ENCODE measurements at regions not wholly inside any gene's neighbourhood (a gene's known extent, or its start where the extent isn't known, plus 50 kb on each side); places are given as distances from the start of the nearest gene placed in this dataset.
"Not testable (repeated sequence)": the region's sequence is repeated elsewhere in the genome, so short reads cannot be mapped to it uniquely, and the experiment has no call there.

DNA sequence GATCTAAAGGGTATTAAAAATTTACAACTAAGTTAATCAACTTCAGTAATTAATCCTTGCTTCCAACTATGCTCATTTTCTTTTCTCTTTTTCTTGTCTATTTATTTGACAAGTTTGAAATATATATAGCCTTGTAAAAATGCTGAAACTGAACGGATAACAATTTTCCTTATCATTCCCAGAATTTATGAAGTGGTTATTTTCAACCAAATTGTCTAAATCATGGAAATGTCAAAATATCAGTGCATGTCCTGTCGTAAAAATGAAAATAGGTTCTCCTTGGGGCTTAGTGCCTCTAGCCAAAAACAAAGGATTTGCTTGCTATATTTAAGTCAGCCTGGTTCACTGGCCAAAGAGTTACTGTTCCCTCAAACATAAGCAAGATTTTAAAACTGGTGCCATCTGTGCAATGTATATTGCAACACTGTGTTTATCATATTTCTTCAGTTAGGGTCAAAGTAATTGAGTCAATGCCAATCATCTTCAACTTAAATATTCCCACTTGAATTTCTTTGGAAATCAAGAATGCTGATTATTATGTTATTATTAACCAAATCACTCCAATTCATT, 798.3 kb downstream of the MAT2B start:
- Histone ChIP-seq H3K4me1 (ENCODE audit: insufficient read depth) (no peaks in the 10 kb centered on the region), H3K27ac (ENCODE audit: low read depth) (no peak overlapping the region), H3K4me3 (ENCODE audit: low read depth, low read length) (no peak overlapping the region), H3K36me3 (ENCODE audit: insufficient read depth) (no peaks in the 10 kb centered on the region)
- no peak for DNase-seq (ENCODE audit: extremely low spot score)
- WGBS = 24% methylated on average over 2 of the region's 2 CpGs

- Histone ChIP-seq H3K27ac (ENCODE audit: low read depth) (no peak overlapping the region), H3K36me3 (ENCODE audit: insufficient read depth) (no peaks in the 10 kb centered on the region), H3K4me1 (ENCODE audit: insufficient read depth) (no peaks in the 10 kb centered on the region), H3K4me3 (ENCODE audit: low read depth, low read length) (no peak overlapping the region)
- 93% methylated on average over 3 of the region's 3 CpGs for WGBS
- no peak for DNase-seq (ENCODE audit: extremely low spot score)
Observed at GRCh38 chr5:164306662-164307061, 801.2 kb downstream of the MAT2B start.

- Histone ChIP-seq H3K4me1 (ENCODE audit: insufficient read depth) (no peaks in the 10 kb centered on the region), H3K36me3 (ENCODE audit: insufficient read depth) (no peaks in the 10 kb centered on the region), H3K4me3 (ENCODE audit: low read depth, low read length) (no peak overlapping the region), H3K27ac (ENCODE audit: low read depth) (no peak overlapping the region)
- no peak for DNase-seq (ENCODE audit: extremely low spot score)
- WGBS = 90% methylated on average over 5 of the region's 5 CpGs
Observed at GRCh38 chr5:164312801-164313200, 807.4 kb downstream of the MAT2B start.

DNA sequence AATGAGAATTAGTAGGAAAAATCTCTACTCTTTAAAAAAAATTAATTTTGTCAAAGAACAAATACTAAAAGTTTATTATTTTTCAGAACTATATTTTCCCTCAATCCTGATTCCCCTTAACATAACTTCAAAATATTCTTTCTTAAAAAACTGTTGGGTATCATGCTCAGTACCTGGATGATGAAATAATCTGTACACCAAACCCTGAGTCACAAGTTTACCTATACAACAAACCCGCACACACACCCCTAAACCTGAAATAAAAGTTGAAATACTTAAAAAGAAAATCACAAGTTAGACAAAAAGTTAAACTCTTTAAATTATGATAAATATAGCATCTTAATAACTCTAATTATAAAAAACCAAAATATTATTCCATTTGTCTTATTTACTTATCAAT, 812.3 kb downstream of the MAT2B start:
- Histone ChIP-seq H3K36me3 (ENCODE audit: insufficient read depth) (no peaks in the 10 kb centered on the region), H3K4me1 (ENCODE audit: insufficient read depth) (no peaks in the 10 kb centered on the region), H3K4me3 (ENCODE audit: low read depth, low read length) (no peak overlapping the region), H3K27ac (ENCODE audit: low read depth) (no peak overlapping the region)
- 96% methylated on average over 1 of the region's 1 CpG for WGBS
- no peak for DNase-seq (ENCODE audit: extremely low spot score)

- DNase-seq (ENCODE audit: extremely low spot score) = no peak
- Histone ChIP-seq H3K4me1 (ENCODE audit: insufficient read depth) (no peaks in the 10 kb centered on the region), H3K36me3 (ENCODE audit: insufficient read depth) (no peaks in the 10 kb centered on the region), H3K4me3 (ENCODE audit: low read depth, low read length) (no peak overlapping the region), H3K27ac (ENCODE audit: low read depth) (no peak overlapping the region)
- WGBS = 77% methylated on average over 3 of the region's 3 CpGs
Observed at GRCh38 chr5:164319161-164319560, 813.7 kb downstream of the MAT2B start.

- DNase-seq (ENCODE audit: extremely low spot score) = no peak
- no peak overlapping the region for H3K4me3 ChIP-seq (ENCODE audit: low read depth, low read length)
- H3K36me3 ChIP-seq (ENCODE audit: insufficient read depth) = no peaks in the 10 kb centered on the region
- no peaks in the 10 kb centered on the region for H3K4me1 ChIP-seq (ENCODE audit: insufficient read depth)
- H3K27ac ChIP-seq (ENCODE audit: low read depth) = no peak overlapping the region
- 63% methylated on average over 2 of the region's 2 CpGs for WGBS
Observed at GRCh38 chr5:164324239-164324638, 818.8 kb downstream of the MAT2B start.

GRCh38 chr5:164326219-164326618, 820.8 kb downstream of the MAT2B start:
- DNase-seq (ENCODE audit: extremely low spot score) = no peak
- H3K4me1 ChIP-seq (ENCODE audit: insufficient read depth) = no peaks in the 10 kb centered on the region
- no peaks in the 10 kb centered on the region for H3K36me3 ChIP-seq (ENCODE audit: insufficient read depth)
- no peak overlapping the region for H3K4me3 ChIP-seq (ENCODE audit: low read depth, low read length)
- no peak overlapping the region for H3K27ac ChIP-seq (ENCODE audit: low read depth)

DNA sequence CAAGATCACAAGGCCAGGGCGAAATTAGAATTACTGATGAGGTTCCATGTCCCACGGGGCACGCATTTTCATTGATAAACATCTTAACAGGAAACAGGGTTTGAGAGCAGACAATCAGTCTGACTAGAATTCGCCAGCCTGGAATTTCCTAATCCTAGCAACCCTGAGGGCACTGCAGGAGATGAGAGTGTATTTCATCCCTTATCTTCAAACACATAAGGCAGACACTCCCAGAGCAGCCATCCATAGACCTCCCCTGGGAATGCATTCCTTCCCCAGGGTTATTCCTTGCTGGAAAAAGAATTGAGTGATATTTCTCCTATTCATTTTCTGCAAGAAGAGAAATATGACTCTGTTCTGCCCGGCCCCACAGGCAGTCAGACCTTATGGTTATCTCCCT, 821.7 kb downstream of the MAT2B start:
- H3K4me3 ChIP-seq (ENCODE audit: low read depth, low read length); H3K4me1 ChIP-seq (ENCODE audit: insufficient read depth); DNase-seq (ENCODE audit: extremely low spot score); H3K27ac ChIP-seq (ENCODE audit: low read depth); H3K36me3 ChIP-seq (ENCODE audit: insufficient read depth): not testable (repeated sequence)
- 89% methylated on average over 5 of the region's 5 CpGs for WGBS

GRCh38 chr5:164332349-164333196, 827.2 kb downstream of the MAT2B start:
- WGBS = 75% methylated on average over 4 of the region's 4 CpGs
- H3K36me3 ChIP-seq (ENCODE audit: insufficient read depth) = no peaks in the 10 kb centered on the region
- DNase-seq (ENCODE audit: extremely low spot score) = no peak
- H3K27ac ChIP-seq (ENCODE audit: low read depth) = no peak overlapping the region
- no peak overlapping the region for H3K4me3 ChIP-seq (ENCODE audit: low read depth, low read length)
- H3K4me1 ChIP-seq (ENCODE audit: insufficient read depth) = no peaks in the 10 kb centered on the region

DNA sequence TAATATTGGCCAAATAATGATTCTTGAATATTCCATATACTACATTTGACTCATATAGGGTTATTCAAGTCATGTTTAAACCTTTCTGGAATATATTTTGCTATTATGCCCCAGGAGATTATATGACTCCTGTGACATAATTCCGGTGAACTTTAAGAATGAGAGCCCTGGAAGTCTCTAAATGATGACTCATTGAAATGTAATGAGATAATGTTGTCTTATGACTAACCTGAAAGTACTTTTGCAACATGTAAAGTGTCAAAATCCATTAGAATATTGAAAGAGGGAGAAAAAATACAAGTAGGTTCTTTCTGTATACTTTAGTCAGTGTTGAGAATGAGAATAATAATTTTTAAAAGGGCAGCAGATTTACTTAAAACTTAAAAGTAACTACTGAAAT, 830.4 kb downstream of the MAT2B start:
- Histone ChIP-seq H3K4me3 (ENCODE audit: low read depth, low read length) (no peak overlapping the region), H3K27ac (ENCODE audit: low read depth) (no peak overlapping the region), H3K36me3 (ENCODE audit: insufficient read depth) (no peaks in the 10 kb centered on the region), H3K4me1 (ENCODE audit: insufficient read depth) (no peaks in the 10 kb centered on the region)
- WGBS = 74% methylated on average over 1 of the region's 1 CpG
- no peak for DNase-seq (ENCODE audit: extremely low spot score)

GRCh38 chr5:164336276-164336675, 830.9 kb downstream of the MAT2B start:
- DNase-seq (ENCODE audit: extremely low spot score) = no peak
- Histone ChIP-seq H3K36me3 (ENCODE audit: insufficient read depth) (no peaks in the 10 kb centered on the region), H3K4me1 (ENCODE audit: insufficient read depth) (no peaks in the 10 kb centered on the region), H3K27ac (ENCODE audit: low read depth) (no peak overlapping the region), H3K4me3 (ENCODE audit: low read depth, low read length) (no peak overlapping the region)
- 45% methylated on average over 1 of the region's 1 CpG for WGBS

- Histone ChIP-seq H3K4me3 (ENCODE audit: low read depth, low read length) (no peak overlapping the region), H3K36me3 (ENCODE audit: insufficient read depth) (no peaks in the 10 kb centered on the region), H3K4me1 (ENCODE audit: insufficient read depth) (no peaks in the 10 kb centered on the region), H3K27ac (ENCODE audit: low read depth) (no peak overlapping the region)
- no peak for DNase-seq (ENCODE audit: extremely low spot score)
- 80% methylated on average over 2 of the region's 2 CpGs for WGBS
Observed at GRCh38 chr5:164336906-164337305, 831.5 kb downstream of the MAT2B start.

GRCh38 chr5:164341056-164341619, 835.7 kb downstream of the MAT2B start:
- no peaks in the 10 kb centered on the region for H3K4me1 ChIP-seq (ENCODE audit: insufficient read depth)
- H3K36me3 ChIP-seq (ENCODE audit: insufficient read depth) = no peaks in the 10 kb centered on the region
- no peak for DNase-seq (ENCODE audit: extremely low spot score)
- H3K4me3 ChIP-seq (ENCODE audit: low read depth, low read length) = no peak overlapping the region
- WGBS = 70% methylated on average over 2 of the region's 2 CpGs
- no peak overlapping the region for H3K27ac ChIP-seq (ENCODE audit: low read depth)

GRCh38 chr5:164345173-164345849, 839.9 kb downstream of the MAT2B start:
- Histone ChIP-seq H3K4me3 (ENCODE audit: low read depth, low read length) (no peak overlapping the region), H3K4me1 (ENCODE audit: insufficient read depth) (no peaks in the 10 kb centered on the region), H3K36me3 (ENCODE audit: insufficient read depth) (no peaks in the 10 kb centered on the region), H3K27ac (ENCODE audit: low read depth) (no peak overlapping the region)
- WGBS = 50% methylated on average over 4 of the region's 4 CpGs
- DNase-seq (ENCODE audit: extremely low spot score) = no peak
